GM21360 (cell line): ENCODE measurements at regions not wholly inside any gene's neighbourhood (a gene's known extent, or its start where the extent isn't known, plus 50 kb on each side); places are given as distances from the start of the nearest gene placed in this dataset.

Experiments
- ATAC-seq: cut with Tn5 transposase; IDR thresholded peaks from one replicate; pipeline ENCODE4 v1.9.1; 2021; ENCODE audit warnings: mild to moderate bottlenecking, moderate library complexity; ENCODE audit not compliant: unreplicated experiment

DNA sequence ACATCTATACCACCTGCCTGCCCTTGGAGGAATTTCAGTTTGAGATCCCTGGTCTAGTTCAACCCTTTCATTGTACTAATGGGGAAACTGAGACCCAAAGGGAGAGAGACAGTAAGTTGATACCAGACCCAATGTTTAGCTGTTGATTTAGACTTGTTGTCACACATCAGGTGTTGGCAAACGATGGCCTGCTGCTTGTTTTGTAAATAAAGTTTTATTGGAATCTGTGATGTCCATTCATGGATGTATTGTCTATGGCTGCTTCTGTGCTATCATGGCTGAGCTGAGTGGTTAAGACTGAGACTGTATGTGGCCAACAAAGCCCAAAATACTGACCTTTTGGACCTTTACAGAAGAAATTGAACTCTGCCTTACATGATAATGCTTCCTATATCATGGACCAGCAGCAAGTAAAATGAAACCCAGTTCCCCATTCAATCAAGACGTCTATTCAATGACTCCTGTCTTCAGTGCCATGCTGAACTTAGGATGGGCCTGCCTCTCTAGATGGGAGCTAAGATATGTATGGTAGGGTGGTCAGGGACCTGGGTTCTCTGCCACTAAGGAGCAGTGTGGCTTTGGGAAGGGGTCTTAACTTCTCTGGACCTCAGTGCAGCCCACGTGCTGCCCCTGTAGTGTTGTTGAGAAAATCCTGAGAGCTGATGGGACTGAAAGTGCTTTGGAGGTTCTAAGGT is 111.0 kb downstream of the IRX5 start:
- no peak for ATAC-seq

DNA sequence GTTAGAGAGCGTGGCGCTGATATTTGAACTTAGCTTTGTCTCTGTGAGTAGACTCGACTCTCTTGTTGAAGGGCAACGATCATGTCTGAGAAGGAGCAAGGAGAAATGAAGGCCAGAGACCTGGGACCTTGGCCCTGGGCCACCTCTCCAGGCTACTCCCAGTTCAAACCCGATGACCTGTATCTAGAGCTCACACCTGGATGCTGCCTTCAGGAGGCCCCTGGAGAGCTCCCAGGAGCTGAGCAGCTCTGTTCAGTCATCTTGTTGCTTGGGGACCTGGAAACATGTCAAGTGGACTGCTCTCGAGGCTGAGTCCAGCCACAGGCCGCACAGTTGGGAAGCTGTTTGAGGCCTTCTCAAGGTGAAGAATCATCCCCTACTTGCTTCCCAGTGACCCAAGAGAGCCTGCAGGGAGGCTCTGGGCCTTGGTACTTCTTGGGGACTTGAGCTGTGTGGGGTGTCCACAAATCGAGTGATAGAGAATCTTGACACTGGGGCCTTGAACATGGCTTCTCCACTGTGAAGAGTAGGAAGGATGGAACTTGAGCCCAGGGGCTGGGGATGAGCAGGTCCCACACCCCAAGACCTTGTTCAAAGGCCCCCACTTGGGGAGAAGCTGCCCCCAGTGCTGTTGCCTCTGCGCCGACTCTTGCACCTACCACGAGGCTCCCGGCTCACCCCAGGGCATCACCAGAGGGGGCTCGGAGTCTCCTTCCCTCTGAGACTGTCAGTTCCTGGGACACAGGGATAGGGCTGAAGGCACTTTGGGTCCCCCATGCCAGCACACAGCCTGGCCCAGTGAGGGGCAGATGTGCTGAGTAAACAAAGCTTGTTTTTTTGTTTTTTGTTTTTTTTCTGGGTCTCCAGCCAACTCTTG is 112.1 kb downstream of the IRX5 start:
- no peak for ATAC-seq

DNA sequence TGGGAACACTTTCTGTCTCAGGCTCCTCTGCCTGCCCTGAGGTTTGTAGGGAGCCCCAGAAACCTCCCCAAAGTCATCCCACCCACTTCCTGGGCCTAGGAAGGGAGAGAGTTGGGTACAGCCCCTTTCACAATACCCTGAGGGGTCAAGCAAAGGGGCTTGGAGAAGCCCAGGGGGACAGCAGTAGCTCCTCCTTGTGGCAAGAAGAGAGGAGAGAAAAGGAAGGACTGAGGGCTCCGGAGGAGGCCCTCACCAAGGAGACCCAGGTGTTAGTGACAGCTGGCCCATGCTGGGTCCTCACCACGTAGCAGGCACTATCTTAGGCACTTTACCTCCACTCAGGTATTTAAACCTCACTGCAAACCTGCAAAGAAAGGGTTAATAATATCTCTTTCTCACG is 112.8 kb downstream of the IRX5 start:
- ATAC-seq = no peak

DNA sequence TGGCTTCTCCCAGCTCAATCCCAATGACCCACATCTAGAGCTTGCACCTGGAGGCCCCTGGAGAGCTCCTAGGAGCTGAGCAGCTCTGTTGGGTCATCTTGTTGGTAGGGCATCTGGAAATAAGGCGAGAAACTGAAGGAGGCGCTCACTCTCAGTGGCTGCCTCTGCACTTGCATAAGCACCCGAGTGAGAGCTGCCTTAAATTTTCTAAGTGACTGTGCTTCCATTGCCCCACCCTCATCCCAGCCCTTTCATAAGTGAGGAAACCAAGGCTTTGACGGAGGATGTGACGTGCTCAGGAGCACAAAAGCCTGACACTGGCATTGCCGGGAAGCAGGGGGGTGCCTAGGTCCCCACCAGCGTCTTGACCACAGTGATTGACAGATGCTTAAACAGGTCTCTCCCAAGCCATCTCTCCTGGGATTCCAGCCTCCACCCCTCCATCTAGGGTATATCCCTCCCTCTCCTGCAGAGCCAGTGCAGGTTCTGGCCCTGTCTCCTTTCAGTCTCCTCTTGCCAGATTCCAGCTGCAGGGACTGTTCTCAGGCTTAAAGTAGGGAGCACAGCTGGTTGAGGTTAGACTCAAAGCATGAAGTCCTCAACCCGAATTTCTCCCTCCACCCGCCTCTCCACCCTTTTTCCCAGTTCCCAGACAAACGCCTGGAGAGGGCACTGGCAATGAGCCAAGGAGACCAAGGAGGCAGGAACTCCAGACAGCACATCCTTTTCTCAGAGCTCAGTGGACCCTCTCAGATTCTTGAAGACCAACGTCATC is 113.7 kb downstream of the IRX5 start:
- ATAC-seq = no peak

DNA sequence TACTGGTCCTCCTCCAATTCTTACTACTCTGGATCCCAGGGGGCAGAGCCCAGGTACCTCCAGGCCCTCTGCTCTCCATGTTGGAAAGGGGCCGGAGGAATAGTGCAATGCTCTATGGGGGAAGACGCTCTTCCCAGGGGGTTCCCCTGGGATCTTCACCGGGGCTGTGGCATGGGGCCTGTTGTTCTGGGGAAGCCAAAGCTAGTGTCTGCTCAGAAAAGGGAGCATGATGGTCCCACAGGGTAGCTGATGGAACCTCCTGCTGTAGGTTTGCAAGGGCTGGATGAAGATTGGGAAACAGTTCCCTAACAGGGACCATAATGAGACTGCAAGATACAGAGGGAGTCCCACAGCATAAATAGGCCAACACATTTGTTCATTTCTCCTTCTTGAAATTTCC is 114.7 kb downstream of the IRX5 start:
- ATAC-seq = no peak

DNA sequence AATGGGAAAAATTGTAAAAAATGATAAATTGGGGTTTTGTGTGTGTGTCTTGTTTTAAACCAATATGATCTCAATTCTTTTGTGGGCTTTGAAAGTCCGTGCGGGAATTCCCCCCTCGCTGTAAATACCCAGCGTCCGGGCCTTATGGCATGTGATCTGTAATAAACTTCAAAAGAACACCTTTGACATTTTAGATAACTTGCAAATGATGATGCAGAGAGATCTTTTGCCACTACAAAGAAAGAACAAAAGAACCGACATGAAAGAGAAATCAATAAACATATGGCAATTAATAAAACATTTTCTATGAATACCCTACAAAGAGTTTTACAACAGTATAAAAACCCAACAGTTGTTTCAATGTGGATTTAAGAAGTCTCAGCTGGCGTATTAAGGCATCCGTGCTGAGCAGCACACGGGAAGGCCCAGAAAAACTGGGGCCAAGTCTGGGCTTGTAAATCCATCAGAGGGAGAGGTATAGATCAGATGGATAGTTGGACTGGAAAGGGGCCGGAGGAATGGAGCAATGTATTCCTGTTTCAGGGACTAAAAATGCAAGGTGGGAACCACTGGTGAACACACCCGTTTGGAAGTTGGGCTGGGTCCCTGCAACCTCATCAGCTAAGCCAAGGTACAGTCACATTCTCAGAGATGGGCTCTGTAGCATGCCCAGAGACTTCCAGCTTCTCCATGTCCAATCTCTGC is 115.2 kb downstream of the IRX5 start:
- ATAC-seq = no peak

DNA sequence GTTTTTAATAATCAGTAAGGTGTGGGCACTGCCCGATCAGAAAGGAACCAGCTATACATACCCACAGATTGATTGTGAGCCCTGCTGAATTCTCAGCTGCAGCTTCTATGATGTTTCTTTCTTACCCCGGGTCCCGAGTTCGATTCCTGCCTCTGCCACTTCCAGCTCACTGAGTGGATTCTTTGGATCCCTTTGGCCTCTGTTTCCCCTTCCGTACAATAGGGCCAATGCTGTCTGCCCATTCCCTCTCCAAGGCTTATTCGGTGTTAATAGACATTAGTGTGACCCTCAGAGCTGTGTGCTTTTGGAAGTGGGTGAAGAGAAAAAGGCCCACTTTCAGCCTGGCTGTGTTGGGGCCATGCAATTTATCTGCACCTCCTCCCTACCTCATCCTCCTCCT is 115.8 kb downstream of the IRX5 start:
- ATAC-seq = no peak

DNA sequence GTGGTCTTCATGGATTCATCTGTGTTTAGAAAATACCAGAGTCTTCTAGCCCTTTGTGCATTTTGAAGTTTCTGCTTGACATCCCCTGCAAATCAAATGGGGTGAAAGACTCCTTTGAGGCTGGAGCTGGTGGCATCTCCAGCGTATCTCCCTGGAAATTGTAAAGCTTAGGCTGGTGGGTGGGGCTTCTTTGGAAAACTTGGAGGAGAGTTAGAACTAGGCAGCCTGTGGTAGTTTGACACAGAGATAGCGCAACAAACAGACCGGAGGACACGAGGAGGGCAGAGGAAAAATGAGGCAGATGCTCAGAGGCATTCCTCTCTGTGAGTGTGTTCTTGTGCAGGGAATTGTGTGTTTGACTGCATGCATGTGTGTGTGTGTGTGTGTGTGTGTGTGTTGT is 116.3 kb downstream of the IRX5 start:
- ATAC-seq = no peak

DNA sequence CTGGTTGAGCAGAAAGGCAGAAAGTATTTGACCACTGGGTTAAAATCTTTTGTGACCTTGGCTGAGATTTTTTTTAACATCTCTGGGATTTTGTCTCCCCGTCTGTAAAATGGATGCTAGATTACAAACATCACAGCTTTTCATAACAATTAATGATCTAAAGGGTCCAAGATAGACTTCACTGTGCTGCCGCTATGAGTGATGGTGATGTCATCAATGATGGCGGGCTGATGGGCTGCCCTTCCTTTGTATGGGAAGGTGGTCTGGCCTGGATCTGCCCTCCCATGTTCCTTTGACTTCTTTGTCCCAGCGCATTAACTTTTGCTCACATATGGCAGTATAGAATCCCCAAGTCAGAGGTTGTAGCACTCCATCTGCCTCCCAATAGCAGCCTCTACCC is 116.7 kb downstream of the IRX5 start:
- ATAC-seq = no peak

DNA sequence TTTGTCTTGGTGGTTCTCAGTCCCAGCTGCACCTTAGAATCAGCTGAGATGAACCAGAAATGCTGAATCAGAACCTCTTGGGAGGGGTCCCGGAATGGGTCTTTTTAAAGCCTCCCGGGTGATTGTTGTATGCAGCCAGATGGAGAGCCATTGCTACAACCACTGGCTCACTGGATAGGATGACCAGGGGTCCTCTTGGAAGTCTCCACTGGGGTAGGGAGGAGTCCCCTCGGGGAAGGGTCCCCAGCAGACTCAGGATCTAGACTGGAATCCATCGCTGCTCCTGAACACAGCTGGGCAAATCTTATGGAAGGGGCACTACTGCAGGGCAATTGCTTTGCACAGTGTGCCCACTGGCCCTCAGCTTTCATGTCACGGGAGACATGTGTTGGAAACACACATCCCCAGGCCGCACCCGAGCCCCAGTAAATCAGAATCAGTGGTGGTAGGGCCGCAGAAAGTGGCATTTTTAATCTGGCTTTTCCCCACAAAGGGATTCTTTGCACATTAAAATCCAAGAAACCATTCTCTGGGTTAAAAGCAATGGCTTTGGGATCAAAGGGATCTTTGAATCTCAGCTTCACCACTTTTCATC is 117.3 kb downstream of the IRX5 start:
- ATAC-seq = no peak

DNA sequence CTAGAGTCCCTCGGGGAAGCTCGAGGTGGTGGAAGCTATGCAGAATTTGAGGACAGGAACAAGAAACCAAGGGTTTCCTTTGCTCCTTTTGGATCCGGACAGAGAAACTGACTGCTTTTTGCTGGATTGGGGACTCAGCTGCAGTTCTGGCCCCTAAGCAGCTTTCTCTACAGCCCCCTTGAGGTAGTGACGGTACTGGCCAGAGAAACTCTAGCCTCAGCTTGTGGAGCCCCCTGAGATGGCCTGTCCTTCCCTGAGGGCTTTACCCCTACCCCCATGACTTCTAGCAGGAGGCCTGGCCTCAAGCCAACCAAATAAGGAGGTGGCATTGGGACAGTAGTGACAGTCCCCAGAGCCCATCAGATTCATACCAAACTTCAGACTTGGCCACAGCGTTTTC is 118.1 kb downstream of the IRX5 start:
- ATAC-seq = no peak

DNA sequence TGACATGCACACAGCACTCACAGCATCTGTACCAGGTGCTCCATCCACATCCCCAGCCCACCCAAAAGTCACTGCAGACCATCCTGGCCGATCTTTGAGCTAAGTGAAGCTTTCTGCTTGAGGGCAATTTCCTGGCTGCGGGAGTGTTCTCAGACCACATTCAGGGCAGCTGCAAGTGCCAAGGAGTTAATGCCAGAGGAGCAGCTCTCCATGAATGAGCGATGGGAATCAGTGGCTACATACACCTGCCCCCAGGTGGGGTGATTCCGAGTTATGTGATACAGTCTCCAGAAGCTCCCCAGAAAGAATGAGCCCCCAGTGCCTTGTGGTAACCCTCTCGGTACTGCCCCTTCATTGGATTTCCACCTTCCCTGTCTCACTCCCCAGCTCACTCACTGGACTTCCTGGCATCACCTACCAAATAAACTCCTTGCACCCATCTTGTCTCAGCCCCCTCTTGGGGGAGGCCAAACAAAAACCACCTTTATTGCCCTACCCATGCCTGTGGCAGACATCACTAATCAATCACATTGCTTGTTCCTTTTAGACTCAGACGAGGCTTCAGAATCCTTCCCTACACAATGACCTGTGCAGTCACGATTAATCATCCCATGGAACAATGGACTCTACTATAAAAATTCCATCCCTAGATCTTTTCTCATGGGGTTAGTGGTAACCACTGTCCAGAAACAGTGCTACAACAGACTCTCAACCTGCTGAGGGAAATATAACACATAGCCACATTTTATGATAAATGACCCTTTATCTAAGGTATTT is 121.1 kb downstream of the IRX5 start:
- ATAC-seq = no peak

DNA sequence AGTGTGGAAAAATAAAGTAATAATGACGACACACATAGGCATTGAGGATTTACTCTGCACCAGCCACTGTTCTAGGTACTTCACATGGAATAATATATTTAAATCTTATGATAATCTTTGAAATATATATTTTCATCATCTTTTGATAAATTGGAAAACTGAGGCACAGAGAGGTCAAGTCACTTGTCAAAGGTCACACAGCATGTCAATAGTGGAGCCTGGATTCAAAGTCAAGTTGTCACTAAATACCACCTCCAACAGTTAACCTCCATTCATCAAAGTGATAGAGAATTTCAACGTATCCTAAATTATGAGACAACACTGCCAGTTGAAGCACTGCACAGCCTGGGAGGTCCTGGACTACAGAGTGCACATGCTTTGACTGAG is 121.7 kb downstream of the IRX5 start:
- ATAC-seq = no peak

DNA sequence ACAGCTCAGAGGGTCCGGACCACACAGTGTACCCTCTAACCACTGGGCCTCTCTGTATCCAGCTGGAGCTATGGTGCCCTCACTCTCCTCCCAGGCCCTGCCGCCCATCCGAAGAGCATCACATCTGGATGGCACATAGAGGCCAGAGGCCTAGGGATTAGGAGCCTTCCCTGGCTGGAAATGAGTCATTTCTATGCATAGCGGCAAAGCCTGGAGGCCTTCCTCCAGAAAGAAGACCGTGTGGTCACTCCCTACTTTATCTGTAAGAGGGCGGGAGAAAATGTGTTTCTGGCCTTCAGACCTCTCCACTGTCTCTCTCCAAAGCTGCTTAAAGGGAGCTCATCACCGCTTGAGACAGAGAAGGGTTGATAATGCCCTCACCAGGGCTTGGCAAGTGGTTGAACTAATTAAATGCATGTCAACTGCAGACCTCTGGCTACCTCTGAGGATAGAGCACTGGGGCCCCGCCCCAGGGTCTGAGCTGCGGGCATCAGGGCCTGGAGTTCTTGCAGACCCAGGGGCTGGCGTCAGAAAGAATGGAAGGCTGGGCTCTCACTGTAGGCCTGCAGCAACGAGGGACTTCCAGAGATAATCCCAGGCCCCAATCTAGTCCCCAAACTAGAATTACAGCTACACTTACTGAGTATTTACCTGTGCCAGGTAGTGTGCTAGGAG is 122.2 kb downstream of the IRX5 start:
- ATAC-seq = no peak

DNA sequence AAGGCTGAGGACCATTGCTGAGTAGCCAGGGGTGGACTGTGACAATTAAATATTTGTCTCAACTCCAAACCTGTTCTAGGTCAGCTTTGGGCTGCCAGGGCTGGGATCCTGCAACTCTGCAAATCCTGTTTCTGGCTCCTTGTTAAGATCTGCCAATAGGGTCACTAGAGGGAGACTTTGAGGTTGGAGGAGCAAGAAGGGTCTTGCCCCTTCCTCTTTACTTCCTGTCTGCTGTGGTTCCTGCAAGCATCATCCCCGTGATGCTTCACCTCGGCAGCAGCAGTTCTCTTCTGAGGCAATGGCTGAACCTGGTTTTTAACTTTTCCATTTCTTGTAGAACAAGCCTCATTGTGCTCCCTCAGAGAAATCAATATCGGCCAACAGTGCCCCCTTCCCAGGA is 124.6 kb downstream of the IRX5 start:
- no peak for ATAC-seq

DNA sequence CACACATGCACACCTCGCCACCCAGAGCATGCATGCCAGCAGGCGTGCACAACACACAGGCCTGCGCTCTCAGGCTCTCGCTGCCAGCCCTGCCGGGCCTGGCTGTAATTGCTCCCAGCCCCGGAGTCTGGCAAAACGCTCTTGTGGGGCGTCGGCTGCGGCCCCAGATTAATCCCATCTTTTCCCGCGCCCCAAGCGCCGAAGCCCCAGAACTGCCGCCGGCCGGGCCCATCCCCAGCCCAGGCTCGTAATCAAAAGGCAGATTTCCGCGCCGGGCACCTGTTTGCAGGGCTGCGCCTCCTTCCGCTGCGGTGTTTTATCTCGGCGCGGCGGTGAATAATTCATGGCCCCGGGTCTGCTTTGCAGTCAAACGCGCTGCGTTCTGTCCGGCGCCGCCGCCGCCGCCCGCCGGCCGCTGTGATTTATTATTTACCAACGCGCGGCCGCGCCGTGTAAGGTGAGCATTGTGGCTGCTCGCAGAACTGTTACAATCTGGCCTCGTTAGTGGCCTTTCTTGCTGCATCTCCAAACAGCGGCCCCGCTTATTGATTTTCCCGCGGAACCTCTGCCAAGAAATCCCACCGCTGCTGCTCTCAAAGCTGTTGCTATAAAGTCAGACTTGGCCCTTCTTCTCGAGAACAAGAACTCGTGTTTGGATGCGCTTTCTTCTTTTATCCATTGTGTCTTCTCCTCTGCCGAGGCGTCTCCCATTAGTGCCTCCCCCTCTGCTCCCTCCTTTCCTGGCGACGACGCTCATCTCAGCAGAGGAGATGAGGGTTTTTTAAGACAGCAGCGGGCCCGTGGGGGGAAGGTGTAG is 126.1 kb downstream of the IRX5 start:
- ATAC-seq = no peak

DNA sequence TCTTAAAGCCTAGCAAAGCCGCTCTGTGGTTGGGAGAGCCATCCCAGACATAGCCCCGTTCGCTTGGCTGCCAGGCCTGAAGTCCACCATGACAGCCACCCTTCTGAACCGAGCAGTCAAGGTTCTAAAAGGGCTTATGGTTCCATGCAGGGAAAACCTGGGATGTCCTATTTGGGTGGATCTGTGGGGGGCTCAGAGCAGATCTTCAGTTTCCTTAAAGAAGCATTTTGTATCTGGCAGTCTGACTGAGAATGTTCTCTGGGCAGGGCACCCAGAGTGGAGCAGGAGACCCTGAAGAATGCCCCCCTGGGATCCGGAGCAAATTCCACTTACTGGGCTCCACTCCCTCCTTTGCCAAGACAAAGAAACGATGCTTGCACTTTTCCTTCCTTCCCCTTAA is 127.2 kb downstream of the IRX5 start:
- ATAC-seq = no peak

DNA sequence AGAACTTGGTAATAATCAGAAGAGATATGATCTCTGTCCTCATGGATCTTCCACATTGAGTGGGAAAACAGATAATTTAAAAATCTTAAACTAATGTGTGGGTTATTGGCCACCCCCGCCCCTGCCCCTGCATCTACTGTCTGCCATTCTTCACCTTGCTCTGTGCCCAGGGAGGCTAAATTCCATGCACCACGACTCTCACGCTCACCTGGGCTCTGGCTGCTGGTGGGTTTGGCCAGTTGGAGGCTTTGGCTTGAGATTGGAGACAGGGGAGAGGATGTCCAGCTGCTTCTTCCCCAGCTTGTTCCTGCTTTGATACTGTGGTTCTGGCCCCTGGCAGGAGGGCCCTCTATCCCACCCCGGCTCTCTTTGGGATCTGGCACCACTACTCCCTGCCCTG is 127.9 kb downstream of the IRX5 start:
- ATAC-seq = no peak

DNA sequence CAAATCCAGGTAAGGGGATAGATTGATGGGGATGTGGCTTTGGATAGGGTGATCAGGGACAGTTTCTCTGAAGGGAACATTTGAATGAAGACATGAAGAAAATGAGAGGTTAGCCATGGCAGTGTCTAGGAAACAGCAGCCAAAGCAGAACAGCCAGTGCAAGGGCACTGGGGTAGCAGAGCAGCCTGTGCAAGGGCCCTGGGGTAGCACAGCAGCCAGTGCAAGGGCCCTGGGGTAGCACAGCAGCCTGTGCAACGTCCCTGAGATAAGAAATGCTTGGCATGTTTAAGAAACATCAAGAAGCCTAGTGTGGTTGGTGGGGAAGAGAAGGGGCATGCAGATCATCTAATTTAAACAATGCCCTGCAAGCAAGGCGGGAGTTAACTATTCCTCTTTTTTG is 128.5 kb downstream of the IRX5 start:
- no peak for ATAC-seq
